Frontal cortex (tissue), 3 donors: ENCODE measurements at regions not wholly inside any gene's neighbourhood (a gene's known extent, or its start where the extent isn't known, plus 50 kb on each side); places are given as distances from the start of the nearest gene placed in this dataset.

ENCODE experiments used
- DNase-seq, 2 donors: peaks; one replicate each; pipeline ENCODE4 v3.0.0; 2012; ENCODE audit warnings: low spot score in 2 of 2
- FAIRE-seq: peaks from 2 replicates; lab custom pipeline; 2012; peaks lifted over from hg19 to GRCh38; lab: Jason Lieb, UNC
- donor health status: control.
- donor health status: control.
- donor health status: control.

- FAIRE-seq = no peak
- DNase-seq = no peak
These were observed 50.6 kb upstream of the SLC45A1 start for GRCh38 chr1:8267307-8267706.

GRCh38 chr1:8266436-8267165 is 51.3 kb upstream of the SLC45A1 start:
- DNase-seq (no peak), FAIRE-seq (no peak)

GRCh38 chr1:8263791-8264190 is 54.1 kb upstream of the SLC45A1 start:
- DNase-seq = no peak
- no peak for FAIRE-seq

- DNase-seq (no peak), FAIRE-seq (no peak)
These were observed 56.5 kb upstream of the SLC45A1 start for GRCh38 chr1:8261398-8261762.

GRCh38 chr1:8259498-8260290 is 58.2 kb upstream of the SLC45A1 start:
- FAIRE-seq (no peak), DNase-seq (no peak)

GRCh38 chr1:8257621-8258020 is 60.3 kb upstream of the SLC45A1 start:
- no peak for DNase-seq
- no peak for FAIRE-seq

GRCh38 chr1:8256321-8256720 is 61.6 kb upstream of the SLC45A1 start:
- FAIRE-seq = no peak

GRCh38 chr1:8255712-8256111 is 62.2 kb upstream of the SLC45A1 start:
- FAIRE-seq (no peak), DNase-seq (no peak)

More at GRCh38 chr1:8256321-8256720, 61.6 kb upstream of the SLC45A1 start:
- DNase-seq = no peak

- DNase-seq (no peak), FAIRE-seq (no peak)
These were observed 65.5 kb upstream of the SLC45A1 start for GRCh38 chr1:8252266-8252951.

GRCh38 chr1:8251635-8252034 is 66.3 kb upstream of the SLC45A1 start:
- DNase-seq (no peak), FAIRE-seq (no peak)

- DNase-seq (no peak), FAIRE-seq (no peak)
These were observed 68.1 kb upstream of the SLC45A1 start for GRCh38 chr1:8249838-8250237.

GRCh38 chr1:8247811-8248436 is 70.0 kb upstream of the SLC45A1 start:
- no peak for DNase-seq
- no peak for FAIRE-seq

- FAIRE-seq = no peak
- DNase-seq = no peak
These were observed 73.6 kb upstream of the SLC45A1 start for GRCh38 chr1:8244304-8244703.

GRCh38 chr1:8242498-8242897 is 75.4 kb upstream of the SLC45A1 start:
- FAIRE-seq (no peak), DNase-seq (no peak)

GRCh38 chr1:8241417-8242014 is 76.4 kb upstream of the SLC45A1 start:
- DNase-seq = no peak

GRCh38 chr1:8239306-8240023 is 78.4 kb upstream of the SLC45A1 start:
- FAIRE-seq = no peak
- DNase-seq = no peak

More at GRCh38 chr1:8241417-8242014, 76.4 kb upstream of the SLC45A1 start:
- no peak for FAIRE-seq

- DNase-seq (no peak), FAIRE-seq (no peak)
These were observed 78.9 kb upstream of the SLC45A1 start for GRCh38 chr1:8239039-8239305.

- FAIRE-seq = no peak
- DNase-seq = no peak
These were observed 79.5 kb upstream of the SLC45A1 start for GRCh38 chr1:8238141-8239038.
